WTC11 (cell line): ENCODE measurements at regions not wholly inside any gene's neighbourhood (a gene's known extent, or its start where the extent isn't known, plus 50 kb on each side); places are given as distances from the start of the nearest gene placed in this dataset.
"Not testable (repeated sequence)": the region's sequence is repeated elsewhere in the genome, so short reads cannot be mapped to it uniquely, and the experiment has no call there.

Source experiments
- CTCF ChIP-seq: fragments of 200-600 bp; IDR thresholded peaks from 2 replicates; pipeline ENCODE4 v1.8.0; 2022; ENCODE audit warnings: antibody characterized with exemption
- KAT7 ChIP-seq: sonication (generic); formaldehyde crosslinking; IDR thresholded peaks from 2 replicates; pipeline ENCODE4 v1.8.1; 2023; ENCODE audit warnings: missing genetic modification reagents, mild to moderate bottlenecking, borderline replicate concordance
- SP1 ChIP-seq: sonication (generic); formaldehyde crosslinking; conservative IDR thresholded peaks from 2 replicates; pipeline ENCODE4 v1.8.1; 2022; ENCODE audit warnings: missing genetic modification reagents
- TEAD1 ChIP-seq: sonication (generic); formaldehyde crosslinking; IDR thresholded peaks from 2 replicates; pipeline ENCODE4 v1.8.0; 2022; ENCODE audit warnings: mild to moderate bottlenecking, missing genetic modification reagents
- ZBTB21 ChIP-seq: sonication (generic); formaldehyde crosslinking; IDR thresholded peaks from 2 replicates; pipeline ENCODE4 v1.8.1; 2023; ENCODE audit warnings: mild to moderate bottlenecking, missing genetic modification reagents, borderline replicate concordance
- ZNF138 ChIP-seq: sonication (generic); formaldehyde crosslinking; conservative IDR thresholded peaks from 2 replicates; pipeline ENCODE4 v1.8.1; 2022; ENCODE audit warnings: mild to moderate bottlenecking, moderate library complexity, missing genetic modification reagents
- TF ChIP-seq, protein P1 (sequence below): sonication (generic); formaldehyde crosslinking; conservative IDR thresholded peaks from 2 replicates; pipeline ENCODE4 v1.8.1; 2022; ENCODE audit warnings: mild to moderate bottlenecking, missing genetic modification reagents
- TF ChIP-seq, protein P2 (sequence below): sonication (generic); formaldehyde crosslinking; IDR thresholded peaks from 2 replicates; pipeline ENCODE4 v1.8.1; 2023; ENCODE audit warnings: mild to moderate bottlenecking, missing genetic modification reagents, borderline replicate concordance

DNA sequence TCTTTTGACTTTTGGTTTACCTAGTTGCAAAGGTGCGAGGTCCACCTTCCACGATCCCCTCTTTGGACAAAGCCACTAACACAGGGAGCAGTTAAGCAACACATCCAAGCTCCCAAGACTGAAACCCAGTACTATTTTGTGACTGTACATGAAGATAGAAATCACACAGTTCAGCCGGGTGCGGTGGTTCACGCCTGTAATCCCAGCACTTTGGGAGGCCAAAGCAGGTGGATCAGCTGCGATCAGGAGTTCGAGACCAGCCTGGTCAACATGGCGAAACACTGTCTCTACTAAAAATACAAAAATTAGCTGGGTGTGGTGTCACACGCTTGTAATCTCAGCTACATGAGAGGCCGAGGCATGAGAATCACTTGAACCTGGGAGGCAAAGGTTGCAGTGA, 382.8 kb upstream of the AUTS2 start:
- TF ChIP-seq CTCF; KAT7; ZNF138; ZBTB21 (CRISPR knock-in tag); SP1 (CRISPR knock-in tag); TEAD1 (CRISPR knock-in tag): not testable (repeated sequence)
- TF ChIP-seq, protein P1, sequence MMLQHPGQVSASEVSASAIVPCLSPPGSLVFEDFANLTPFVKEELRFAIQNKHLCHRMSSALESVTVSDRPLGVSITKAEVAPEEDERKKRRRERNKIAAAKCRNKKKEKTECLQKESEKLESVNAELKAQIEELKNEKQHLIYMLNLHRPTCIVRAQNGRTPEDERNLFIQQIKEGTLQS (CRISPR knock-in tag): not testable (repeated sequence)
- TF ChIP-seq, protein P2, sequence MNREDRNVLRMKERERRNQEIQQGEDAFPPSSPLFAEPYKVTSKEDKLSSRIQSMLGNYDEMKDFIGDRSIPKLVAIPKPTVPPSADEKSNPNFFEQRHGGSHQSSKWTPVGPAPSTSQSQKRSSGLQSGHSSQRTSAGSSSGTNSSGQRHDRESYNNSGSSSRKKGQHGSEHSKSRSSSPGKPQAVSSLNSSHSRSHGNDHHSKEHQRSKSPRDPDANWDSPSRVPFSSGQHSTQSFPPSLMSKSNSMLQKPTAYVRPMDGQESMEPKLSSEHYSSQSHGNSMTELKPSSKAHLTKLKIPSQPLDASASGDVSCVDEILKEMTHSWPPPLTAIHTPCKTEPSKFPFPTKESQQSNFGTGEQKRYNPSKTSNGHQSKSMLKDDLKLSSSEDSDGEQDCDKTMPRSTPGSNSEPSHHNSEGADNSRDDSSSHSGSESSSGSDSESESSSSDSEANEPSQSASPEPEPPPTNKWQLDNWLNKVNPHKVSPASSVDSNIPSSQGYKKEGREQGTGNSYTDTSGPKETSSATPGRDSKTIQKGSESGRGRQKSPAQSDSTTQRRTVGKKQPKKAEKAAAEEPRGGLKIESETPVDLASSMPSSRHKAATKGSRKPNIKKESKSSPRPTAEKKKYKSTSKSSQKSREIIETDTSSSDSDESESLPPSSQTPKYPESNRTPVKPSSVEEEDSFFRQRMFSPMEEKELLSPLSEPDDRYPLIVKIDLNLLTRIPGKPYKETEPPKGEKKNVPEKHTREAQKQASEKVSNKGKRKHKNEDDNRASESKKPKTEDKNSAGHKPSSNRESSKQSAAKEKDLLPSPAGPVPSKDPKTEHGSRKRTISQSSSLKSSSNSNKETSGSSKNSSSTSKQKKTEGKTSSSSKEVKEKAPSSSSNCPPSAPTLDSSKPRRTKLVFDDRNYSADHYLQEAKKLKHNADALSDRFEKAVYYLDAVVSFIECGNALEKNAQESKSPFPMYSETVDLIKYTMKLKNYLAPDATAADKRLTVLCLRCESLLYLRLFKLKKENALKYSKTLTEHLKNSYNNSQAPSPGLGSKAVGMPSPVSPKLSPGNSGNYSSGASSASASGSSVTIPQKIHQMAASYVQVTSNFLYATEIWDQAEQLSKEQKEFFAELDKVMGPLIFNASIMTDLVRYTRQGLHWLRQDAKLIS (CRISPR knock-in tag): not testable (repeated sequence)
